SK-N-MC (cell line): ENCODE measurements at regions not wholly inside any gene's neighbourhood (a gene's known extent, or its start where the extent isn't known, plus 50 kb on each side); places are given as distances from the start of the nearest gene placed in this dataset.
A peak's percentile ranks its signal among the peaks of the same experiment; 100 is the strongest.

Source experiments
- DNase-seq: peaks from one replicate; pipeline ENCODE4 v3.0.0-alpha.2; 2011; ENCODE audit warnings: low read depth, low spot score
- H3K27ac ChIP-seq: fragments of 200-600 bp; sonication (generic); 2 replicates; pipeline ENCODE4 v1.5.1; 2016; ENCODE audit warnings: mixed run types
- H3K36me3 ChIP-seq: fragments of 200-600 bp; sonication (generic); 2 replicates; pipeline ENCODE4 v1.6.1; 2017; ENCODE audit warnings: antibody characterized with exemption, low read length, mixed read lengths; ENCODE audit not compliant: insufficient read depth
- H3K4me3 ChIP-seq: fragments of 200-600 bp; sonication (generic); 2 replicates; pipeline ENCODE4 v1.5.1; 2016
- H3K9ac ChIP-seq: fragments of 200-600 bp; sonication (generic); 2 replicates; pipeline ENCODE4 v1.8.0; 2017; ENCODE audit warnings: mixed run types, mixed read lengths; ENCODE audit not compliant: insufficient read length
- H3K9me3 ChIP-seq: fragments of 200-600 bp; sonication (generic); 2 replicates; pipeline ENCODE4 v1.6.1; 2017; ENCODE audit warnings: low read depth, mild to moderate bottlenecking, antibody characterized with exemption, low read length, moderate library complexity, mixed read lengths
- EZH2 ChIP-seq: fragments of 200-600 bp; sonication (generic); IDR thresholded peaks from one replicate; pipeline ENCODE4 v1.6.1; 2017; ENCODE audit warnings: antibody characterized with exemption
- FOXP2 ChIP-seq: optimal IDR thresholded peaks from 2 replicates; pipeline ENCODE3; 2011; ENCODE audit warnings: mild to moderate bottlenecking, moderate library complexity; ENCODE audit not compliant: insufficient read depth; ENCODE audit errors: extremely low read length, control extremely low read depth
- POLR2AphosphoS5 ChIP-seq: IDR thresholded peaks from 2 replicates; pipeline ENCODE4 v1.6.1; 2012; ENCODE audit warnings: mild to moderate bottlenecking, low read depth, low read length, borderline replicate concordance

GRCh38 chr7:93758631-93759030 is 131.9 kb downstream of the TFPI2 start:
- no peaks in the 10 kb centered on the region for H3K9me3 ChIP-seq
- H3K27ac ChIP-seq, result no peak overlapping the region
- no peaks in the 10 kb centered on the region for H3K36me3 ChIP-seq
- no peak overlapping the region for H3K9ac ChIP-seq
- no peak overlapping the region for H3K4me3 ChIP-seq
- no peak for DNase-seq
- no peak for TF ChIP-seq EZH2
- TF ChIP-seq FOXP2, result no peak
- no peak for TF ChIP-seq POLR2AphosphoS5

GRCh38 chr7:93757426-93757825 is 133.1 kb downstream of the TFPI2 start:
- no peak for DNase-seq
- TF ChIP-seq POLR2AphosphoS5 (no peak), FOXP2 (no peak), EZH2 (no peak)
- Histone ChIP-seq H3K9me3 (no peaks in the 10 kb centered on the region), H3K36me3 (no peaks in the 10 kb centered on the region), H3K4me3 (no peak overlapping the region), H3K9ac (no peak overlapping the region), H3K27ac (no peak overlapping the region)

GRCh38 chr7:93756890-93757289 is 133.7 kb downstream of the TFPI2 start:
- TF ChIP-seq POLR2AphosphoS5, result no peak
- TF ChIP-seq EZH2, result no peak
- no peak for TF ChIP-seq FOXP2
- Histone ChIP-seq H3K27ac (no peak overlapping the region), H3K9ac (no peak overlapping the region), H3K36me3 (no peaks in the 10 kb centered on the region), H3K9me3 (no peaks in the 10 kb centered on the region), H3K4me3 (no peak overlapping the region)
- no peak for DNase-seq

GRCh38 chr7:93751421-93751820 is 139.1 kb downstream of the TFPI2 start:
- H3K4me3 ChIP-seq, result no peak overlapping the region
- H3K36me3 ChIP-seq, result no peaks in the 10 kb centered on the region
- H3K9ac ChIP-seq, result no peak overlapping the region
- H3K27ac ChIP-seq, result no peak overlapping the region
- TF ChIP-seq EZH2, result no peak
- TF ChIP-seq FOXP2, result no peak
- no peak for TF ChIP-seq POLR2AphosphoS5
- DNase-seq, result no peak
- H3K9me3 ChIP-seq, result no peaks in the 10 kb centered on the region

GRCh38 chr7:93750986-93751385 is 139.6 kb downstream of the TFPI2 start:
- TF ChIP-seq EZH2 (no peak), POLR2AphosphoS5 (no peak)
- no peak overlapping the region for H3K9ac ChIP-seq
- no peak for DNase-seq
- no peaks in the 10 kb centered on the region for H3K9me3 ChIP-seq
- H3K27ac ChIP-seq, result no peak overlapping the region
- no peaks in the 10 kb centered on the region for H3K36me3 ChIP-seq
- no peak overlapping the region for H3K4me3 ChIP-seq

GRCh38 chr7:93747019-93747418 is 143.5 kb downstream of the TFPI2 start:
- Histone ChIP-seq H3K4me3 (peak overlapping the region; percentile 20; the same call in 1 of the 2 replicates), H3K9ac (no peak overlapping the region), H3K27ac (peak overlapping the region; percentile 84), H3K9me3 (no peaks in the 10 kb centered on the region), H3K36me3 (no peaks in the 10 kb centered on the region)
- DNase-seq, result peak; percentile 20
- no peak for TF ChIP-seq FOXP2
- no peak for TF ChIP-seq EZH2
- no peak for TF ChIP-seq POLR2AphosphoS5

GRCh38 chr7:93739424-93739823 is 151.1 kb downstream of the TFPI2 start:
- no peak overlapping the region for H3K9ac ChIP-seq
- TF ChIP-seq EZH2 (no peak), POLR2AphosphoS5 (no peak), FOXP2 (no peak)
- no peak overlapping the region for H3K27ac ChIP-seq
- no peaks in the 10 kb centered on the region for H3K36me3 ChIP-seq
- no peaks in the 10 kb centered on the region for H3K9me3 ChIP-seq
- no peak overlapping the region for H3K4me3 ChIP-seq
- DNase-seq, result peak; percentile 2

- no peak for DNase-seq
- Histone ChIP-seq H3K27ac (no peak overlapping the region), H3K4me3 (no peak overlapping the region), H3K9me3 (no peaks in the 10 kb centered on the region), H3K36me3 (no peaks in the 10 kb centered on the region), H3K9ac (no peak overlapping the region)
- TF ChIP-seq FOXP2, result no peak
- no peak for TF ChIP-seq POLR2AphosphoS5
- TF ChIP-seq EZH2, result no peak
Observed at GRCh38 chr7:93737953-93738352, 152.6 kb downstream of the TFPI2 start.

- no peak overlapping the region for H3K27ac ChIP-seq
- no peaks in the 10 kb centered on the region; the same call in 1 of the 2 replicates for H3K9me3 ChIP-seq
- no peak overlapping the region for H3K9ac ChIP-seq
- no peak for DNase-seq
- no peaks in the 10 kb centered on the region for H3K36me3 ChIP-seq
- no peak overlapping the region for H3K4me3 ChIP-seq
- TF ChIP-seq POLR2AphosphoS5, result no peak
- no peak for TF ChIP-seq EZH2
- no peak for TF ChIP-seq FOXP2
Observed at GRCh38 chr7:93736668-93737369, 153.7 kb downstream of the TFPI2 start.
